ENCODE measurements at regions not wholly inside any gene's neighbourhood (a gene's known extent, or its start where the extent isn't known, plus 50 kb on each side); places are given as distances from the start of the nearest gene placed in this dataset.
A peak's percentile ranks its signal among the peaks of the same experiment; 100 is the strongest.

DNA sequence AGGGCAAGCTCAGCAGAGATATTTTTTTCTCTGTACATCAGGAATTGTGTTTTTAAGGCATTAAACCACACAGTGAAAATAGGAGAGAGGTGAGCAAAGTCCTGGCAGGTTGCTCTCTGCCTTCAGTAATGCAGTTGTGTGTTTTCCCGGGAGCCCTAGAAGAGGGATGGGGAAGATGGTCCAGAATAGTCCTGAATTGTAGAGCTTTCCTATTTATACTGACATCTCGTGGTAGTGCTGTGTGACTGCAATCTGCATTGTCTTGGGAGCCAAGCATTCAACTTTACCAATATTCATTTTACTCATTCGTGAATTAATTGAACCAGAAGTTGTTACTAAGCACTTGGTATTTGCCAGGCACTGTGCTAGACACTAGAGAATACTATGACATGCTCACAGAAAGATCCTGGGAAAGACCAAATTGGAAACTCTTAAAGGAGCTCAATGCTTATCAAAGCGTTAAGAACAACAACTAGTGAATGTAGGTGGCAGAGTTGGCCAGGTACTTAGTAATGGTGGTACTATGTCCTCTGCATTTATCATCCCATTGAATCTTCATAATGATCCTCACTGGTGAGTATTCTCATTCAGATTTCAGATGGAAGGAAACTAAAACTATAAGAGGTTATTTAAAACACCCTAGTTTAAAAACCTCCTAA, 214.6 kb downstream of the TRIB2 start:
- peak; percentile 6 for DNase-seq (ENCODE audit: low spot score)

DNA sequence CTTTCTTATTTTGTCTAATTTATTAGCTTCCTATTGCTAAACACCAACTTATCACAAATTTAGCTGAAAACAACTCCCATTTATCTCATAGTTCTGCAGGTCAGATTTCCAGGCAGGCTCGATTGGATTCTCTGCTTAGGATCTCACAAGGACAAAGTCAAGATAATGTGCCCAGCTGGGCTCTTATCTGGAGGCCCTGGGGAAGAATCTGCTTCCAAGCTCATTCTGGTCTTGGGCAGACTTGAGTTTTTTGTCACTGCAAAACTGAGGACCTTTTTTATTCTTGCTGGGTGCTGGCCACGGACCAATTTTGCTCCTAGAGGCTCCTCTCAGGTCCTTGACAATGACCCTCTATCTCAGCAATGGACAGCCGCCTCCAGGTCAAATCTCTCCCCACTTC, 215.5 kb downstream of the TRIB2 start:
- no peak for DNase-seq (ENCODE audit: low spot score)

DNA sequence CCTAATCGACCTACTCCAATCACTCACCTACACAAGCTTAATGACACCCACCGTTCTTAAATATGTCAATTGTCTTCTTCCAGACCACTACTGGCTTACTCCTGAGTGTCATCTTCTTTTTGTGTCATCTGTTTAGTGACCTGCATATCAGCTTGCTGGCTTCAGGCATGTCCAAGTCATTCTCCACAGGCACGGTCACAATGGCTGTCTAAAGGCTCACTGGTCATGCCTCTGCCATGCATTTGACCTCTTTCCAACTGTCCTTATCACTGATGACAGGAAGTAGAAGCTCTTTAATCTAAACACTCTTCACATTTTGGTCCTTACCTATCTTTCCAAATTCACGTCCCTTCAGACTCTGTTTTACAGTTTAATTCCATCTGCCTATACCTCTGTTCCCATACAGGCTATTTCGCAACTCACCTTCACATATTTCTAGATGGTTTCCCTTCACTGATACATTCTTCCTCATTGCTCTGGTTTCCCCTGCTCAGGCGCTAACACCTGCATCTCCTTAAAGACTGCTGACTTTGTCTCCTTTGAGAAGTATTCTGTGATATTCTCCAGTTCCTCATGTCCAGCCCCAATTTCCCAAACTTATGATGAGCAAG, 217.5 kb downstream of the TRIB2 start:
- DNase-seq (ENCODE audit: low spot score), result no peak

DNA sequence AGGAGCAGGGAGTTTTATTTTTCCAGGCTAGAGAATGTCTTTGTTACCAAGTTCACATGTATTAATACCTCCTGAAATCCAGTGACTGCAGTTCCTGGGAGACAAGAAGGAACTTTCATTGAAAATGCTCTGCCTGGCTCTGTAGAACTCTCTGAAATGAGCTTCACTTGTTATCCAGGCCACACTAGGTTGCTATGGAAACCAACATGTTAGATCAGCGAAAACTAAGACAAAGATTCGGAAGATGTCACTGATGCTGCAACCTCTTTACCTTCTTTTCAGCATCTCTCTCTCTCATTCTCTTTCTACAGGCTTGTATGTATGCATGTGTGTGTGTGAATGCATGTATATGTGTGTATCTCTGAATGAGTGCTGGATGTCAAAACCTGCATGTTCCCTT, 218.5 kb downstream of the TRIB2 start:
- no peak for DNase-seq (ENCODE audit: low spot score)

DNA sequence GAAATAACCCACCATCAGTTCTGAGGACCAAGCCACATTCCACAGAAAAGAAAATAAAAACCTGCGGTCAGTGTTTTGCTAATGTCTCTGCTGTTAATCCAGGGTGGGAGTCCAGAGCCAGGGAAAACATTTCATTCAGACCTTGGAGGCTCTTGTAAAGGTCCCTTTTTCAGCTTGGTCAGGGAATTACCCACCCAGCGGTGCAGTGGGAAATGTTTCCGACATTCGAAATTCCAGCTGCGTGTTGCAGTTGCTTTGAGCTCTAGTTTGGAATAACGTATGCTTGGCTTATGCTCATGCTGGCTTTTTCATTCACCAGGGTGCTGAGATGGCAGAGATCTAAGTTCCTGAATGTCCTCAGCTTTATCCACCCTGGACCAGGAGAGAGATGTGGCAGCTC, 219.1 kb downstream of the TRIB2 start:
- no peak for DNase-seq (ENCODE audit: low spot score)

DNA sequence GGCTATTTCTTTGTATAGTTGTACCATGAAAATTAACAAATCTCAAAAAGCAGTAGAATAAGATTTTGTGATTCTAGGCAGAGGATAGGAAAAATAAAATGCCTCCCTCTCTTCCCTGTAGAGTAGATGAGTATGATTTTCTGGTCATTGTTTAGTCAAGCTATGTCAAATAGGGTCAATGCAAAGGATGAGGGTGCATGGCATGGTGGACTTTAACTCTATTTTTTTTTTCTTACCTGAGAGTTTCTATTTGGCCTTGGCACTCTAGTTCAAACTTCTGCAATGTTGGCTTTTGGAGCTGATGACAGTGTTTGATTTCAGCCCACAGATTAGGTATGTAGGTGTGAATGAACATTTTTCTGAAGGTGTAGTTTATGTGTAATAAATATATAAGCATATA, 224.5 kb downstream of the TRIB2 start:
- no peak for DNase-seq (ENCODE audit: low spot score)

- no peak for DNase-seq (ENCODE audit: low spot score)
These were observed 231.7 kb downstream of the TRIB2 start for GRCh38 chr2:12948231-12948960.

DNA sequence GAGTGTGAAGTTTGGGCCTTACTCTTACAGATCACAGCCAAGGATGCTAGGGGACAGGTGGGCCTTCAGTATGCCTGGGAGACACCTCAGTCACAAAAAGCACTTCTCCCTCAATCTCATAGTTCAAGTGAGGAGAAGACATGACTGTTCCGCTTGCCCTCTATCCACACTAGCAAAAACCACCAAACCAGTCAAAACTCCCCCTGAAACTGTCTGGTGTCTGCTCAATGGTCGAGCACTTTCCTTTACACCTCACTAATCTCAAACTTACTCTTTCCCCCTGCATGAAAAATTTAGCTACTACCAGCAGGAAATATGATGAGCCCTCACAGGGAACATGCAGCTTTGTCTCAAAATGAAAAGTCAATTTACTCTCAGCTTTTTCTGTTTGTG, 232.2 kb downstream of the TRIB2 start:
- no peak for DNase-seq (ENCODE audit: low spot score)

DNA sequence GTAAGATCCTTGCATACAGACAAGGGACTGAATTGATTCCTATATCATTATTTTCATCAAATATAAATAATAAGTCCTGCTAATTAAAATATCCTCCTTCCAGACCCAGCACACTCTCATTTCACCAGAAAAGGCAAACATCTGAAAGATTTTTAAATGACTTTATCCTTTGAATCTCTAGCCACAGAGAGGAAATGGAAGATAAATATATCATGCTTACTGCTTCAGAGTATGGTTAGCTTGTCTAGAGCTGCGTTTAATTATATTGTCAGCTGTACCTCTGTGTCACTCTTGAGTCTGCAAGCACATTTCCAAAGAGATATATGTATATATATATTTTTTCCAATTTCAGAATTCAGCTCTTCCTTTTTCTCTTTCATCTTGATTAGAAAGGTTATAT, 232.7 kb downstream of the TRIB2 start:
- no peak for DNase-seq (ENCODE audit: low spot score)

DNA sequence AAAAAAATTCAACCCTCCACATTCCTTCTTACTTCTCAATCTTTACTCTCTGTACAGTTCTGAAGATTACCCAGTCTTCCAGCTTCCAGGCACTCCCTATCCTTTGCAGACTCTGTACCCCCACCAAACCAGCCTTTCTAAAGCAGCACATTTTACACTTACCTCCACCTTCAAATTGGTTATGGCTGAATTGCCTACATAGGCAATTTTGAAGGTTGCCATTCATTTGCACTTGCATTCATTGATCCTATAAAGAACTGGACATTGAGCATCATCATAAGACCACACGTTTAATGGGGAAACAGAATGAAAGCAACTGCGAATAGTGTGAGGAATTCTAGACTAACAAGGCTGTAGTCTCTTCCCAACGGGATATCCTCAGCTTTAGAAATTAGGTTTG, 233.4 kb downstream of the TRIB2 start:
- DNase-seq (ENCODE audit: low spot score), result no peak

GRCh38 chr2:12950957-12951656, 234.4 kb downstream of the TRIB2 start:
- DNase-seq (ENCODE audit: low spot score), result no peak

DNA sequence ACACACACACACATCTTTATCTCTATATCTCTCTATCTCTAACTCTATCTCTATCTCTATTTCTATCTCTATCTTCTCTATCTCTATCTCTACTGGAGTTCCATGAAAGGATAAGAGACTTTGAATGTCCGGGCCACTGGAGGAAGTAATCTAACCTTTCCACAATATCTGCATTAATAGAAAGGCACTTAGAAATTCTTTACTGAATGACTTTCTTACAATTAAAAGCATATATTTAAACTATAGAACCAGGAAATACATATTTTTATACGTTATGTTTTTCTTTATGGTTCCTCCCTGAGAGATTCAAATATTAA, 234.9 kb downstream of the TRIB2 start:
- DNase-seq (ENCODE audit: low spot score), result no peak

DNA sequence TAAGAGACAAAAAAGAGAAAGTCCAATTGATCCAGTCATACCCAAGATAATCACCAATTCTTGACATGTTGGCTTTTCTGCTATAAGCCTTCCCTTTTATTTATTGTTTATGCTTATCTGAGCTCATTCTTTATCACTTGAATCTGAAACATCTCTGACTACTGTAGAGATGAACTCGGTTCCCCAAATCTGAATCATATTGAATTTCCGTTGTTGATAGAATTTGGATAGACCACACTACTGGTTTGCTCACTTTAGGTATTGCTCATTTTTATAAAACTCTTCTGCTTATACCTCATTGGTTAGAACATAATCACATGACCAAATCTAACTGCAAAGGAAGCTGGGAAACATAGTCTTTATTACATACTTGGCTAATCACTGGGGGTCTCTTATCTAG, 236.9 kb downstream of the TRIB2 start:
- DNase-seq (ENCODE audit: low spot score), result no peak

GRCh38 chr2:12955864-12956263, 239.1 kb downstream of the TRIB2 start:
- no peak for DNase-seq (ENCODE audit: low spot score)

DNA sequence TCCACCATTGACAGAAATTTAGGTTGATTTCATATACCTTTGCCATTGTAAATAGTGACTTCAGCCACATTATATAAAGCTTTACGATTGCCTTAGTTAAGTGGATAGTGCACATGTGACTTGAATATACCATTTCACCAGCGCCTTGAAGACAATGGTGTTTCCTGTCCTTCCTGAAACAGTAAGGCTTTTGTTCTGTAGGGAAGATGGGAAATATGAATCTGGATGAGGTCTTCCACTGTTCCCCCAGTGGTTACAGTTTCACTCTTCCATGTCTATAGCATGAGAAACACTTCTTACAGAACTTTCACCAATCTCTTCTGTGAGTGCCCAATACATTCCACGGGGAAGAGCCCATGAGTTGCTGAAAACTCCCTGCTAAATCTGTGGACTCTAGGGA, 240.5 kb downstream of the TRIB2 start:
- no peak for DNase-seq (ENCODE audit: low spot score)

DNA sequence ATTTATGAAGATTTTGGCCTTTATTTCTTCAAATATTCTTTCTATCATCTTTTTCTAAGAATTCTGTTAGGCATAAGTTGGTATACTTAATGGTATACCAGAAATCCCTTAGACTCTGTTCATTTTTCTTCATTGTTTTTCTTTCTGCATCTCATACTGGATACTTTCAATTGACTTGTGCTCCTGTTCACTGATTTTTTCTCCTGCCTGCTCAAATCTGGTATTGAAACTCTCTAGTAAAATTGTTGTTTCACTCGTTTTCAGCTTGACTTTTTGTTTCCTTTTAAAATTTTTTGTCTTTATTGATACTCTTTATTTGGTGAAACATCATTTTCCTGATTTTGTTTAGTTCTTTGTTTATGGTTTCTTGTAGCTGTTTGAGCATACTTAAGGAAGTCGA, 243.2 kb downstream of the TRIB2 start:
- DNase-seq (ENCODE audit: low spot score), result no peak

DNA sequence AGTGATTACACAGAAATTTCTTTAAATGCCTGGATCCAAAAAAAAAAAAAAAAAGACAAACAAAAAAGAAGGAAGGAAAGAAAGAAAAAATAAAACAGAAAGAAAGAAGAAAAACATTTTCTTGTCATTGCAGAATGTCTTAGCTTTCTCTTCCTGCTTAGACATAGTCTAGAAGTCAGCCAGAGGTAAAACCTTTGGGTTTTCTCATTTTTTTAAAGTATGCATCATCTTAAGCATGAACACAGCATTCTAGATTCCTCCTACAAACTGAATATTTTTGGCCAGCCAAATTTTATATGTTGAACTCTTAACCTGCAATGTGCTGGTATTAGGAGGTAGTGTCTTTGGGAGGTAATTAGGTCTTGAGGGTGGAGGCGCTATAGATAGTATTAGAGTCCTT, 243.9 kb downstream of the TRIB2 start:
- DNase-seq (ENCODE audit: low spot score), result no peak

- DNase-seq (ENCODE audit: low spot score), result no peak
These were observed 248.3 kb downstream of the TRIB2 start for GRCh38 chr2:12964904-12965539.

DNA sequence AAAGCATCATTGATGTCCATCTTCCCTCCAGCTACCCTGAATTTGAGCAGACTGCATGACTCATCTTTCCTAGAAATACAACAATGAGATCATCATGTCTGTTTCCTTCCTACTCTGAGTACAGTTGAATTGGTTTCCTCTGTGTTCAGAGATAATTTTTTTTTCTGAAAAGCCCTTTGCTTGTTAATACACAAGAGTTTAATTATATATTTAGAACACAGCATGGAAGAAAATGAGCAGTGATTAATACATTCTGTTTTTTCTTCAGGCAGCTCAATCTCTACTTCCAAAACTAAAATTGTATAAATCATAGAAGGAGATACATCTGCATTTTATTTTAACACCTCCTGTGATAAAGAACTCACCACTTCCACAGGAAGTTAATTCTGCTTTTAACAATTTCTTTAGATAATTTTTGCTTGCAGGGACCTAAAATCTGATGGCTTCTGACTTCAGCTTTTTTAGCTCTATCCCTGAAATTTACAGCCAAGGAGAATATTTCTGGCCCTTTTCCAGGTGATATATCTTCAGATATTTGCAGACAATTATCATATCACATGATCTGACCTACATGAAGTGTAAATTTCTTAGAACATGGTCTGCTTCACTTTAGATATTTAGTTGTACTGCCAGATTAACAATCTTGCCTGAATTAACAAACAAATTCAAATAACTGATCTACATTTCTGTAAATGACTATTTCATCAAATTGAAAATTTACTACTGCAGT, 249.0 kb downstream of the TRIB2 start:
- peak; percentile 3 for DNase-seq (ENCODE audit: low spot score)

- no peak for DNase-seq (ENCODE audit: low spot score)
These were observed 251.1 kb downstream of the TRIB2 start for GRCh38 chr2:12967804-12968203.

DNA sequence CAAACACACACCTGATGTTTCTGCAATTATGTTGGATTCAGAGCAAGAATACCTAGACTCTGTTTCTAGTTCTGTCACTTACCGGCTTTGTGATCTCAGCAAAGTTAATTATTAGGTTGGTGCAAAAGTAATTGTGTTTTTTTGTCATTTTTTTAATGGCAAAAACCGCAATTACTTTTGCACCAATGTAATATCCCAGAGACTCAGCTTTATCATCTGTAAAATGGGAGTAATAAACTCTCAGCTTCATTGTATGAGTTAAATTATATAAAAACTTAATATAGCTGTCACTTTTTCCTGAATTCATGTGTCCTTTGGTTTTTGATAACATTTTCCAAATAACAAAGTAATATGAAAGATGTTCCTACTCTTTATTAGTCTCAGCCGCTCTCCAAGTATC, 251.7 kb downstream of the TRIB2 start:
- no peak for DNase-seq (ENCODE audit: low spot score)

GRCh38 chr2:12970861-12971260, 254.1 kb downstream of the TRIB2 start:
- DNase-seq (ENCODE audit: low spot score), result no peak
